HL-60 (cell line): ENCODE measurements at regions not wholly inside any gene's neighbourhood (a gene's known extent, or its start where the extent isn't known, plus 50 kb on each side); places are given as distances from the start of the nearest gene placed in this dataset.

Source experiments
- DNase-seq, 2 experiments: peaks; one replicate each; pipeline ENCODE4 v3.0.0-alpha.2; 2010 to 2020; ENCODE audit warnings: low read depth in 1 of 2, low spot score in 1 of 2
- H3K27ac ChIP-seq: fragments of 250-450 bp; sonication (Bioruptor Pico); replicated peaks from 2 replicates; pipeline ENCODE4 v1.5.1; 2020; ENCODE audit warnings: mild to moderate bottlenecking, moderate library complexity
- H3K27me3 ChIP-seq: fragments of 250-450 bp; sonication (Bioruptor Pico); 2 replicates; pipeline ENCODE4 v1.5.1; 2021; ENCODE audit warnings: mild to moderate bottlenecking, moderate library complexity; ENCODE audit not compliant: insufficient read depth, poor library complexity, severe bottlenecking
- H3K4me3 ChIP-seq: replicated peaks from 2 replicates; pipeline ENCODE4 v1.5.1; 2011; ENCODE audit warnings: mild to moderate bottlenecking, control low read depth, low read length; ENCODE audit not compliant: insufficient read depth
- GABPA ChIP-seq: IDR thresholded peaks from 2 replicates; pipeline ENCODE4 v1.6.1; 2012; ENCODE audit warnings: low read depth
- POLR2AphosphoS5 ChIP-seq: IDR thresholded peaks from 2 replicates; pipeline ENCODE4 v1.6.1; 2012; ENCODE audit warnings: low read depth
- SPI1 ChIP-seq: IDR thresholded peaks from 2 replicates; pipeline ENCODE4 v1.6.1; 2012; ENCODE audit warnings: low read depth, mild to moderate bottlenecking, borderline replicate concordance
- TF ChIP-seq, protein P1 (sequence below): IDR thresholded peaks from one replicate; pipeline ENCODE4 v1.5.1; 2011; ENCODE audit warnings: low read length, control low read depth, inconsistent platforms; ENCODE audit not compliant: insufficient read depth
- TF ChIP-seq, protein P2 (sequence below): IDR thresholded peaks from 2 replicates; pipeline ENCODE4 v1.6.1; 2012; ENCODE audit warnings: low read depth; ENCODE audit not compliant: insufficient replicate concordance

DNA sequence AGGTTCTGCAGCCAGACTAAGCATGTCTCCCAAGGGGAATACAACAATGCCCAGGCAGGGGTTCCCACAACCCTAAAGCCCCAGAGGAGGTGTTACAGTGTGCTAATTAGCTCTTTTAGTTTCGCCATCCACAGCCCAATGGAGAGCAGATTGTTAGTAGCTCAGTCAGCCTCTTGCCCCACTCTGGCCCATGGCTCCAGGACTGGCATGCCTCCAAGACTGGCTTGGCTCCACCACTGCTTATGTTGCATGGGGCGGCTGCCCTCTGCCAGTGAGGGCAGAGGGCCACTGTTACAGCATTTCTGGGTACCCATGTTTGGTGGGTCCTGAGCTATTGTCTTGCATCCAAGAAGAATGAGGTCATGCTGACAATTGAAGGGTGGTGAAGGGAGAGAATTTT, 231.1 kb upstream of the MDFIC2 start:
- TF ChIP-seq, protein P1, sequence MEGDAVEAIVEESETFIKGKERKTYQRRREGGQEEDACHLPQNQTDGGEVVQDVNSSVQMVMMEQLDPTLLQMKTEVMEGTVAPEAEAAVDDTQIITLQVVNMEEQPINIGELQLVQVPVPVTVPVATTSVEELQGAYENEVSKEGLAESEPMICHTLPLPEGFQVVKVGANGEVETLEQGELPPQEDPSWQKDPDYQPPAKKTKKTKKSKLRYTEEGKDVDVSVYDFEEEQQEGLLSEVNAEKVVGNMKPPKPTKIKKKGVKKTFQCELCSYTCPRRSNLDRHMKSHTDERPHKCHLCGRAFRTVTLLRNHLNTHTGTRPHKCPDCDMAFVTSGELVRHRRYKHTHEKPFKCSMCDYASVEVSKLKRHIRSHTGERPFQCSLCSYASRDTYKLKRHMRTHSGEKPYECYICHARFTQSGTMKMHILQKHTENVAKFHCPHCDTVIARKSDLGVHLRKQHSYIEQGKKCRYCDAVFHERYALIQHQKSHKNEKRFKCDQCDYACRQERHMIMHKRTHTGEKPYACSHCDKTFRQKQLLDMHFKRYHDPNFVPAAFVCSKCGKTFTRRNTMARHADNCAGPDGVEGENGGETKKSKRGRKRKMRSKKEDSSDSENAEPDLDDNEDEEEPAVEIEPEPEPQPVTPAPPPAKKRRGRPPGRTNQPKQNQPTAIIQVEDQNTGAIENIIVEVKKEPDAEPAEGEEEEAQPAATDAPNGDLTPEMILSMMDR = no peak
- TF ChIP-seq GABPA (no peak), SPI1 (no peak), POLR2AphosphoS5 (no peak)
- Histone ChIP-seq H3K4me3 (no peak overlapping the region), H3K27me3 (no peaks in the 10 kb centered on the region), H3K27ac (no peak overlapping the region)
- no peak for DNase-seq

DNA sequence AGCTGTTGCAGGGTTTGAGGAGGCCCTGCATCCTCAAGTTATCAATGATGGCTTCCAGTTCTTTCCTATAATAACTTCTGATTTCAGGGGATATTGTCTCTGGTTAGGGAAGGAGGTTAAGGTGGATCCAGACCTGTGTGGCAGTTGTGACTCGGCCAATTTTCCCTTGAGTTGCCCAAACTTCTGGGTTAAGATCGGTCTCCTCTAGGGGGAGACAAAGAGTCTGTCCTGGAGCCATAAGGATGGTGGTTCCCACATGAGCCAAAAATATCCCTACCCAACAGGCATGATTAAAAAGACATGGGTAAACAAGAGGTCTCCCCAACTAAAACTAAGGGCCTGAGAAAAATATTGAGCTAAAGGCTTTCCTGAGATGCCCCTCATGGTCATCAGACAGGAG, 227.5 kb upstream of the MDFIC2 start:
- Histone ChIP-seq H3K4me3 (no peak overlapping the region), H3K27ac (no peak overlapping the region), H3K27me3 (no peaks in the 10 kb centered on the region)
- DNase-seq = no peak
- no peak for TF ChIP-seq SPI1
- TF ChIP-seq, protein P1 = no peak

DNA sequence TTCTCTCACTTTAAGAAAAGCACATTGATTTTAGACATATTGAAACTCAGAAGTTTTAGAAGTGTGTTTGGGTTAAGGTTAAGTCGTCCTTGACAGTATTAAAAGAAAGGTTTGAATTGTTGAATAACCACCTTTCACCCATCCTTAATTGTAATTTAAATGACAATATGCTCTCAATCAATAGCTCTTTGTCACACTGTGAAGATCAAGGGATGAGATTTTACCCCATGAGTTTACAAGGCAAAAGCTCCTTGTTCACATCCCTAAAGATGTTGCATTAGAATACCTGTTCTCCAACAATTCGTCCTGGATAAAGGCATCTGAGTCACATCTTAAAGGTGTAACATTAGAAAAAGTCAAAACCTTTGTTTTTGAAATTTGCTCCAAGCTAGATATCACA, 220.4 kb upstream of the MDFIC2 start:
- no peak overlapping the region for H3K27ac ChIP-seq
- no peak for DNase-seq
- TF ChIP-seq SPI1 (no peak), GABPA (no peak), POLR2AphosphoS5 (no peak)
- TF ChIP-seq, protein P2, sequence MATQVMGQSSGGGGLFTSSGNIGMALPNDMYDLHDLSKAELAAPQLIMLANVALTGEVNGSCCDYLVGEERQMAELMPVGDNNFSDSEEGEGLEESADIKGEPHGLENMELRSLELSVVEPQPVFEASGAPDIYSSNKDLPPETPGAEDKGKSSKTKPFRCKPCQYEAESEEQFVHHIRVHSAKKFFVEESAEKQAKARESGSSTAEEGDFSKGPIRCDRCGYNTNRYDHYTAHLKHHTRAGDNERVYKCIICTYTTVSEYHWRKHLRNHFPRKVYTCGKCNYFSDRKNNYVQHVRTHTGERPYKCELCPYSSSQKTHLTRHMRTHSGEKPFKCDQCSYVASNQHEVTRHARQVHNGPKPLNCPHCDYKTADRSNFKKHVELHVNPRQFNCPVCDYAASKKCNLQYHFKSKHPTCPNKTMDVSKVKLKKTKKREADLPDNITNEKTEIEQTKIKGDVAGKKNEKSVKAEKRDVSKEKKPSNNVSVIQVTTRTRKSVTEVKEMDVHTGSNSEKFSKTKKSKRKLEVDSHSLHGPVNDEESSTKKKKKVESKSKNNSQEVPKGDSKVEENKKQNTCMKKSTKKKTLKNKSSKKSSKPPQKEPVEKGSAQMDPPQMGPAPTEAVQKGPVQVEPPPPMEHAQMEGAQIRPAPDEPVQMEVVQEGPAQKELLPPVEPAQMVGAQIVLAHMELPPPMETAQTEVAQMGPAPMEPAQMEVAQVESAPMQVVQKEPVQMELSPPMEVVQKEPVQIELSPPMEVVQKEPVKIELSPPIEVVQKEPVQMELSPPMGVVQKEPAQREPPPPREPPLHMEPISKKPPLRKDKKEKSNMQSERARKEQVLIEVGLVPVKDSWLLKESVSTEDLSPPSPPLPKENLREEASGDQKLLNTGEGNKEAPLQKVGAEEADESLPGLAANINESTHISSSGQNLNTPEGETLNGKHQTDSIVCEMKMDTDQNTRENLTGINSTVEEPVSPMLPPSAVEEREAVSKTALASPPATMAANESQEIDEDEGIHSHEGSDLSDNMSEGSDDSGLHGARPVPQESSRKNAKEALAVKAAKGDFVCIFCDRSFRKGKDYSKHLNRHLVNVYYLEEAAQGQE = no peak
- TF ChIP-seq, protein P1 = no peak
- H3K27me3 ChIP-seq = no peaks in the 10 kb centered on the region
- H3K4me3 ChIP-seq = no peak overlapping the region

DNA sequence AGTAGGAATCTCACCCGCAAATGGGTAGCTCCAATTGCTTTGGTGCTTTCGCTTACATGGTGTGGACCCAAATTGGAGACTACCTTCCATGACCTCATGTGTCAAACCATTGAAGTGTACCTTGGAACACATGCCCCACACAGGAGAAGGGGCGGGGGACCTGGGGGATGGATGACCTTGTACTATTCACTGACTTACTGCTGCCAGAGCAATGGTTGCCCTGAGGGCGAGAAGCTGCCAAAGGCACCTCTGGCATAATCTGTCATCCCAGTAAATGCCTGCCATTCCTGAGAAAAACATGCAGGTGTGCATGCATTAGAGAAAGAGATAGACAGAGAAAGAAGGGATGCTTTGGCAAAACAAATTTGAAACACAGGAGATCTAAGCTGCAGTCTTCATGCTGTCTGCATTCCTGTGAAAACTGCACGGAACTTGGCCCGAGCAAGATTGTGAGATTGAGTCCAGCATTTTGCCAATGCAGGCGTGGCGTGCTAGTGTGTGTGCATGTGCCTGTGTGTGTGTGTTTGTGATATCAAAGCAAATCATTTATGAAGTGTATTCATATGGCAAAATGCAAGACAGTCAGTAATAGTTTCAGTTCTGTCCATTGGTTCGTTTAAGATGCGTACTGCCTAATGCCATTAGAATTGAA, 219.5 kb upstream of the MDFIC2 start:
- Histone ChIP-seq H3K27me3 (no peaks in the 10 kb centered on the region), H3K27ac (no peak overlapping the region), H3K4me3 (no peak overlapping the region)
- no peak for TF ChIP-seq GABPA
- no peak for TF ChIP-seq SPI1
- no peak for DNase-seq

DNA sequence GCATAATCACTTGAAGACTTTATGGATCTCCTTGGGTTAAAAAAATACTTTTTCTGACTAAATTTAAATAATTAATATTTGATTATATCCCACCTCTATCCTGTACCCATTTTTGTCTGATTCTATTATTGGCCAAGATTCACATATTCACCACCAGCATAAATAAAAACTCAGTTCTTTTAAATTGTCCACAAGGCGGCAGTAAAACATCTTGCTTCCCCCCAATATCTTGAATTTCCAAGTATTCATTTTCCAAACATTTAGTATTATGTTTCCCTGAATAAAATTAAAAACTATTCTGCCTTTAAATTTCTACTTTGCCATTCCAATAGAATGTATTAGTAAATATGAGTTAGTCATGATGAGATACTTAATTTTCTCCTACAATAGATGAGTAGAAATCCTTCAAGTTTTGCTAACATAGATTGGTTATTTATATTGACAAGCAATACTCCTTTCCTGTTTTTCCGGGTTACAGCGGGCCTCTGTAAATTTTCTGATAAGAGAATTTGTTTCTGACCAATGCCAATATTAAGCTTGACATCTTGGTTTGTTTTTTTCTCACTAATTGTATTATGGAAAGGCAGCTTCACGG, 218.7 kb upstream of the MDFIC2 start:
- no peak for DNase-seq
- no peak overlapping the region for H3K27ac ChIP-seq
- no peaks in the 10 kb centered on the region for H3K27me3 ChIP-seq
- TF ChIP-seq, protein P1 = no peak
- TF ChIP-seq, protein P2 = no peak
- TF ChIP-seq GABPA (no peak), SPI1 (no peak), POLR2AphosphoS5 (no peak)
- H3K4me3 ChIP-seq = no peak overlapping the region
